ENCODE measurements at regions not wholly inside any gene's neighbourhood (a gene's known extent, or its start where the extent isn't known, plus 50 kb on each side); places are given as distances from the start of the nearest gene placed in this dataset.

GRCh38 chr2:188118431-188118830 lies 173.2 kb upstream of the GULP1 start:
- TF ChIP-seq CTCF (IDR thresholded peaks at IDR 0.05; ENCODE audit: insufficient read depth, missing control alignments) = no peak

GRCh38 chr2:188119112-188119838 lies 172.4 kb upstream of the GULP1 start:
- TF ChIP-seq CTCF (IDR thresholded peaks at IDR 0.05; ENCODE audit: insufficient read depth, missing control alignments) = no peak
- no peak for FAIRE-seq
- no peak for DNase-seq (ENCODE audit: insufficient read length, low spot score)

More at GRCh38 chr2:188118431-188118830, 173.2 kb upstream of the GULP1 start:
- FAIRE-seq (no peak), DNase-seq (ENCODE audit: insufficient read length, low spot score) (no peak)

GRCh38 chr2:188122985-188123384 lies 168.7 kb upstream of the GULP1 start:
- no peak for FAIRE-seq
- DNase-seq (ENCODE audit: insufficient read length, low spot score) = no peak
- no peak for TF ChIP-seq CTCF (IDR thresholded peaks at IDR 0.05; ENCODE audit: insufficient read depth, missing control alignments)

- TF ChIP-seq CTCF (IDR thresholded peaks at IDR 0.05; ENCODE audit: insufficient read depth, missing control alignments) = no peak
- FAIRE-seq (no peak), DNase-seq (ENCODE audit: insufficient read length, low spot score) (no peak)
Observed at GRCh38 chr2:188129677-188130076, 162.0 kb upstream of the GULP1 start.

GRCh38 chr2:188130317-188130716 lies 161.4 kb upstream of the GULP1 start:
- TF ChIP-seq CTCF (IDR thresholded peaks at IDR 0.05; ENCODE audit: insufficient read depth, missing control alignments) = no peak
- DNase-seq (ENCODE audit: insufficient read length, low spot score) (no peak), FAIRE-seq (no peak)

GRCh38 chr2:188131281-188131680 lies 160.4 kb upstream of the GULP1 start:
- no peak for TF ChIP-seq CTCF (IDR thresholded peaks at IDR 0.05; ENCODE audit: insufficient read depth, missing control alignments)
- DNase-seq (ENCODE audit: insufficient read length, low spot score) (no peak), FAIRE-seq (no peak)

- DNase-seq (ENCODE audit: insufficient read length, low spot score) (no peak), FAIRE-seq (no peak)
- no peak for TF ChIP-seq CTCF (IDR thresholded peaks at IDR 0.05; ENCODE audit: insufficient read depth, missing control alignments)
Observed at GRCh38 chr2:188132385-188132784, 159.3 kb upstream of the GULP1 start.
